Activated CD4-positive, alpha-beta T cell treated with anti-CD3 and anti-CD28 coated beads, Interleukin-2, amount 10 ng/mL, durations not matched to agents 7 days and 5 days (primary cell): ENCODE measurements at regions not wholly inside any gene's neighbourhood (a gene's known extent, or its start where the extent isn't known, plus 50 kb on each side); places are given as distances from the start of the nearest gene placed in this dataset.
"Not testable (repeated sequence)": the region's sequence is repeated elsewhere in the genome, so short reads cannot be mapped to it uniquely, and the experiment has no call there.

Source experiments
- CTCF ChIA-PET: fragments of 350-600 bp; sonication (Branson Sonifier 250); formaldehyde crosslinking; loops from one replicate; lab custom pipeline; 2021; ENCODE audit warnings: antibody characterized with exemption; lab: Charles Lee
- POLR2A ChIA-PET: fragments of 350-600 bp; sonication (Branson Sonifier 250); formaldehyde crosslinking; loops from one replicate; lab custom pipeline; 2021; ENCODE audit warnings: antibody characterized with exemption; lab: Charles Lee
- DNase-seq: peaks from one replicate; pipeline ENCODE4 v3.0.0-alpha.2; 2020
- H3K27ac Mint-ChIP-seq: one replicate; pipeline ENCODE4 v1.8.0; 2021; ENCODE audit warnings: mild to moderate bottlenecking, moderate library complexity, mixed read lengths
- H3K27me3 Mint-ChIP-seq: one replicate; pipeline ENCODE4 v1.8.0; 2021; ENCODE audit warnings: mixed read lengths
- H3K36me3 Mint-ChIP-seq: one replicate; pipeline ENCODE4 v1.8.0; 2021; ENCODE audit warnings: low read depth, mixed read lengths
- H3K4me1 Mint-ChIP-seq: one replicate; pipeline ENCODE4 v1.8.0; 2021; ENCODE audit warnings: mixed read lengths
- H3K4me3 Mint-ChIP-seq: one replicate; pipeline ENCODE4 v1.8.0; 2021; ENCODE audit warnings: mild to moderate bottlenecking, moderate library complexity, mixed read lengths
- H3K9me3 Mint-ChIP-seq: one replicate; pipeline ENCODE4 v1.8.0; 2021; ENCODE audit warnings: mixed read lengths

- peak overlapping the region; percentile 33 for H3K4me3 Mint-ChIP-seq
- H3K27me3 Mint-ChIP-seq: peaks cover 4% of the 10 kb centered on the region
- ChIA-PET CTCF (no interaction called here), POLR2A (no interaction called here)
- peaks cover 44% of the 10 kb centered on the region for H3K4me1 Mint-ChIP-seq
- DNase-seq: no peak
- H3K27ac Mint-ChIP-seq: peak overlapping the region; percentile 84
- no peaks in the 10 kb centered on the region for H3K36me3 Mint-ChIP-seq
- no peaks in the 10 kb centered on the region for H3K9me3 Mint-ChIP-seq
Measured at GRCh38 chr7:76133839-76134238, 67.9 kb upstream of the SRRM3 start.

- H3K27ac Mint-ChIP-seq, DNase-seq, H3K9me3 Mint-ChIP-seq, H3K27me3 Mint-ChIP-seq, H3K4me3 Mint-ChIP-seq, CTCF ChIA-PET, H3K36me3 Mint-ChIP-seq, POLR2A ChIA-PET: not testable (repeated sequence)
- H3K4me1 Mint-ChIP-seq: peaks cover 45% of the 10 kb centered on the region
Measured at GRCh38 chr7:76135263-76135662, 66.4 kb upstream of the SRRM3 start.

- H3K4me3 Mint-ChIP-seq, H3K36me3 Mint-ChIP-seq, H3K9me3 Mint-ChIP-seq, POLR2A ChIA-PET, DNase-seq, H3K27ac Mint-ChIP-seq, H3K27me3 Mint-ChIP-seq: not testable (repeated sequence)
- H3K4me1 Mint-ChIP-seq: peaks cover 30% of the 10 kb centered on the region
- CTCF ChIA-PET: interaction anchor here (1.1 to 1.2 kb wide), 2 partner anchors 12 to 176 kb away, joined by 3 read pairs; no protein-coding TSS in a partner anchor
Measured at GRCh38 chr7:76138577-76139313, 63.0 kb upstream of the SRRM3 start.

DNA sequence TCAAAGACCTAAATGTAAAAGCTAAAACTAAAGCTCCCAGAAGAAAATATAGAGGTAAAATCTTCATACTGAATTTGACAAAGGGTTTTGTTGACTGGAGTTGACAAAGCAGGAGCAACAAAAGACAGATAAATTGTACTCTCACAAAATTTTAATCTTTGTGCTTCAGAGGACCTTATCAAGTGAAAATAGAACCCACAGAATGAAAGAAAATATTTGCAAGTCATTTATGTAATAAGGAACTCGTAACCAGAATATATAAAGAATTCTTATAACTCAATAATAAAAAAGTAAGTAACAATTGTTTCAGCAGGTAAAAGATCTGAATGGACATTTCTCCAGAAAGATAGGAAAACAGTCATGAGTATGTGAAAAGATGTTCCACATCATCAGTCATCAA lies 62.0 kb upstream of the SRRM3 start:
- Mint-ChIP-seq H3K27me3 (peaks cover 8% of the 10 kb centered on the region), H3K27ac (no peak overlapping the region), H3K9me3 (peaks cover 5% of the 10 kb centered on the region), H3K36me3 (no peaks in the 10 kb centered on the region), H3K4me3 (no peak overlapping the region), H3K4me1 (peaks cover 27% of the 10 kb centered on the region)
- DNase-seq: no peak
- ChIA-PET CTCF (no interaction called here), POLR2A (no interaction called here)

GRCh38 chr7:76140259-76140658 lies 61.4 kb upstream of the SRRM3 start:
- H3K4me1 Mint-ChIP-seq: peaks cover 33% of the 10 kb centered on the region
- CTCF ChIA-PET, H3K4me3 Mint-ChIP-seq, H3K27ac Mint-ChIP-seq, H3K36me3 Mint-ChIP-seq, POLR2A ChIA-PET, H3K27me3 Mint-ChIP-seq, H3K9me3 Mint-ChIP-seq, DNase-seq: not testable (repeated sequence)

DNA sequence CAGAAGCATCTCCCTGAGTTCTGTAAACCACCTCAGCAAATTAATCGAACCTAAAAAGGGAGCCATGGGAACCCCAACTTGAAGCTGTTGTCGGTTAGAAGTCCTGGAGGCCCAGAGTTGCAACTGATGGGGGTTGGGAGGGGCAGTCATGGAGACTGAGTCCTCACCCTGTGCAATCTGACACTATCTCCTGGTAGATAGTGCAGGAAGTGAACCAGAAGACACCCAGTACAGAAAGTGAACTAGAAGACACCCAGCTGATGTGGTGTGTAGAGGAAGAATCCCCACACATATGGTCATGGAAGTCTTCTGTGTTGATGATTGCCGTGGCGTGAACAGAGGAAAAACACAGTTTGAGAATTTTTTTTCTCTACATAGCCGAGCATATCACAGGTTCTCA lies 58.8 kb upstream of the SRRM3 start:
- Mint-ChIP-seq H3K4me3 (peak overlapping the region; percentile 32), H3K9me3 (peaks cover 5% of the 10 kb centered on the region), H3K27ac (peak overlapping the region; percentile 93), H3K4me1 (peaks cover 31% of the 10 kb centered on the region), H3K36me3 (no peaks in the 10 kb centered on the region), H3K27me3 (peaks cover 8% of the 10 kb centered on the region)
- ChIA-PET CTCF (interaction anchor here (0.5 to 0.9 kb wide), 2 partner anchors 8 to 20 kb away, joined by 3 read pairs; no protein-coding TSS in a partner anchor), POLR2A (no interaction called here)
- DNase-seq: peak; percentile 56

- DNase-seq, H3K36me3 Mint-ChIP-seq, POLR2A ChIA-PET, H3K4me3 Mint-ChIP-seq, H3K27me3 Mint-ChIP-seq, H3K9me3 Mint-ChIP-seq: not testable (repeated sequence)
- Mint-ChIP-seq H3K4me1 (peaks cover 28% of the 10 kb centered on the region), H3K27ac (peak overlapping the region; percentile 43)
- CTCF ChIA-PET: interaction anchor here (1.0 kb wide), 1 partner anchor 12 kb away, joined by 4 read pairs; no protein-coding TSS in a partner anchor
Measured at GRCh38 chr7:76144664-76145270, 56.9 kb upstream of the SRRM3 start.

DNA sequence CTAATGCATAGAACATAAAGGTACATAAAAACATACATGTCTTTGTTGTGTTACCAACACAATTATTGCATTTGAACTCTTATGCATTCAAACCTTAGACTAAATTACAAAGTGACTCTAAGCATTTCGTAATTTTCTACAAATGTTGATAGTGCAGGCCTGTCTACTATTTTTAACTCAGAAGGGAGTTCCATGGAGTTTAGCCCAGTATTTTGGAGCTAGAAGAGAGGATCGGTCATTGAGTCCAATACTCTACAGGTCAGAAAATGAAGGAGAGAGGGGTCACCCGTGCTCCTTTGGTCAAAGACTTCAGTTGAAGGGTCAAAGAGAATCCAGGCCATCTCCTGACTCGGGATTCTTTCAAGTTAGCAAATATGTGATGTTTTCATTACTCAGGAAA lies 55.3 kb upstream of the SRRM3 start:
- DNase-seq: no peak
- no peaks in the 10 kb centered on the region for H3K36me3 Mint-ChIP-seq
- H3K4me1 Mint-ChIP-seq: peaks cover 34% of the 10 kb centered on the region
- POLR2A ChIA-PET: no interaction called here
- H3K27me3 Mint-ChIP-seq: no peaks in the 10 kb centered on the region
- H3K9me3 Mint-ChIP-seq: peaks cover 3% of the 10 kb centered on the region
- CTCF ChIA-PET: interaction anchor here (0.6 to 1.7 kb wide), 2 partner anchors 13 to 19 kb away, joined by 3 read pairs; no protein-coding TSS in a partner anchor
- no peak overlapping the region for H3K27ac Mint-ChIP-seq
- H3K4me3 Mint-ChIP-seq: no peak overlapping the region

DNA sequence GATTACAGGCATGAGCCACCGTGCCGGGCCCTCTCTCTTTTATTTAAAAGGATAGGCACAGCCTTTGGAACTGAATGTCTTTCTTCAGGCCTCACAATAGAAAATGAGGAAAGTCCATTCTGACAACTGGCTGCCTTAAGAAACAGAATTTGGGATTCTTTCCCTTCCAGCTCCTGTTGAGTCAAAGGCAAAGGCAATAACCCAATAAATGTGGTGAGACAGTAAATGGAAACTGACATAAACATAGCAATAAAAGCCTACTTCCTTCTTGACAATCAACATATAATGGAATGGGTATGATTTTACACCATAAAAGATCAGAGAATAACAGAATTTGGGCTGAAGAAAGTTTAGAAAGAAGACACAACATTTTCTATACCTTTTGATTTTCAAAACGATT lies 52.7 kb upstream of the SRRM3 start:
- H3K27ac Mint-ChIP-seq, POLR2A ChIA-PET, H3K27me3 Mint-ChIP-seq, CTCF ChIA-PET, H3K4me3 Mint-ChIP-seq, H3K9me3 Mint-ChIP-seq, DNase-seq, H3K36me3 Mint-ChIP-seq: not testable (repeated sequence)
- H3K4me1 Mint-ChIP-seq: peaks cover 42% of the 10 kb centered on the region

DNA sequence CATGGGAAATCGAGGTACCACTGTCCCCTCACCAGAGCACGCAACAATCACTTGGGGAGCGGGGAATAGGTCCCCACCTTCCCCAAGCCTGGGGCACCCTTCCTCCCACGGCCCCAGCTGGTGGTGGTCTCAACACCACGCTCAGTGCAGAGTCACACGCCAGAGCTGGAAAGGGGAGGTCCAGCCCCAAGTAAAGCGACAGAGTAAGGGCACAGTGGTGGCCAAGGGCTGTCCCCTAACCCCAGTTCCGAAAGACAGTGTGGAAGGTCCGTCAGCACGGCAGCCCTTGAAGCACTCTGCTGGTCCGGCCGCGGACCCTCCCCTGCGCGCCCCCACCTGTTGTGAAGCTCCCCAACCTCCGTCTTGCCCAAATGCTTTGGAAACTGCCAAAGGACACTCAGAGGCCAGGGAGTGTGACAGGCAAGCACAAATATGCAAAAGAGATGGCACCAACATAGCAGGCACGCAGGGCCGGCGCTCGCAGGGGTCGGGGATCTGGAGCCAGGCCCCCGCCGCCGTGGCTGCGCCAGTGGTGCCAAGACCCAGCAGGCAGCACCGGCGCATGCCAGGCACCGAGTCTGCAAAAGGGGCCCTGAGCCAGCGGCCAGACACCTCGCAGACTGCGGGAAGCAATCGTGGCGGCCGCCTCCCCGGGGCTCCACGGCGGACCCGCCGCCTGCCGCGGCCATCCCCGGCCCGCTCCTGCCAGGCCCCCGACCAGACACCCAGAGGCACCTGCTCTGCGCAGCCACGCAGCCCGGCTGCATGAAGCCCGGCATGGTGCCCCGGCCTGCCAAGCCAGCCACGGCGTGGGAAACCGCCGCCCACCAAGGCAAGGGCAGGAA lies 51.6 kb upstream of the SRRM3 start:
- POLR2A ChIA-PET: no interaction called here
- DNase-seq: no peak
- no peak overlapping the region for H3K4me3 Mint-ChIP-seq

More for the DNA sequence above, 51.6 kb upstream of the SRRM3 start:
- H3K9me3 Mint-ChIP-seq: no peaks in the 10 kb centered on the region
- no peaks in the 10 kb centered on the region for H3K36me3 Mint-ChIP-seq
- no peak overlapping the region for H3K27ac Mint-ChIP-seq
- peaks cover 44% of the 10 kb centered on the region for H3K4me1 Mint-ChIP-seq
- H3K27me3 Mint-ChIP-seq: no peaks in the 10 kb centered on the region
- CTCF ChIA-PET: interaction anchor here (1.1 to 1.2 kb wide), 2 partner anchors 8 to 155 kb away, joined by 3 read pairs; no protein-coding TSS in a partner anchor
